AG08395 (cell line): ENCODE measurements at regions not wholly inside any gene's neighbourhood (a gene's known extent, or its start where the extent isn't known, plus 50 kb on each side); places are given as distances from the start of the nearest gene placed in this dataset.

Source experiments
- DNase-seq: peaks from one replicate; pipeline ENCODE4 v3.0.0; 2012; ENCODE audit warnings: mixed read lengths, low spot score

DNA sequence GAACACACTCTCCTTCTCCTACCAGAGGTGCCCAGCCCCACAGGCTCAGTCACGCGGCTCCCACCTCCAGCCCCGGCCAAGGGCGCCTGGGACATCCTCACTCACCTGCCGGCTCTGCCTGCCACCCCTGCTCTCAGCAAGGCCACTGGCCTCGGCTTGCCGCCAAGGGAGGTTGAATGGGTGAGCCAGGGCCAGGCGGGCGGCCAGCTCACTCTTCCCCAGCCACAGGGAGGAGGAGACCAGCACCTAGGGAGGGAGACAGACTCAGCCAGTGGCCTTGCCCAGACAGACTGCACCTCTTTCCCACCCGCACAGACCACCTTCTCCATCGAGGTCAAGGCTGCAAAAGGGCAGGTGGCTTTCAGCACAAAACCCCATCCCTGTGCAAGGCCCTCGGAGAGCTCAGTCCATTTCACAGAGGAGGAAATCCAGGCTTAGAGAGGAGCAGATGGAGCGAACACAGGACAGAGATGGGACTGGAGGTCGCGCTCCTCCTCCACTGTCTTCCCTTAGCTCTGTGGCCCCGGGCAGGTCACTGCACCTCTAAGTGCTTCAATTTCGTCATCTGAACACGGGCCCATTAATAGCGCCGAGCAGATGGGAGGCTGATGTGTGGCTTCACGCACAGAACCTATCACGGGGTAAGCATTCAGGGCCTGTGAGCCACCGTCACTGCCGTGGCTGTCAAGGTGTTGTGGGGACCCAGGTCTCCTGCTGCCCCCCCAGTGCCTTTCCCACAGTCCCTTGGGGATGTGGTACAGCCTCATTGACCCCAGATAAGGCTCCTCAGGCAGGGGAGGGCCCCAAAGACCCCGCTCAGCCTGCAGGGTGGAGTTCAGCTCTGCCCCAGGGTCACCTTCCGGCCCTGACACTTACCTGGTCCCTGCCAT is 56.1 kb downstream of the RMI2 start:
- DNase-seq, result no peak

DNA sequence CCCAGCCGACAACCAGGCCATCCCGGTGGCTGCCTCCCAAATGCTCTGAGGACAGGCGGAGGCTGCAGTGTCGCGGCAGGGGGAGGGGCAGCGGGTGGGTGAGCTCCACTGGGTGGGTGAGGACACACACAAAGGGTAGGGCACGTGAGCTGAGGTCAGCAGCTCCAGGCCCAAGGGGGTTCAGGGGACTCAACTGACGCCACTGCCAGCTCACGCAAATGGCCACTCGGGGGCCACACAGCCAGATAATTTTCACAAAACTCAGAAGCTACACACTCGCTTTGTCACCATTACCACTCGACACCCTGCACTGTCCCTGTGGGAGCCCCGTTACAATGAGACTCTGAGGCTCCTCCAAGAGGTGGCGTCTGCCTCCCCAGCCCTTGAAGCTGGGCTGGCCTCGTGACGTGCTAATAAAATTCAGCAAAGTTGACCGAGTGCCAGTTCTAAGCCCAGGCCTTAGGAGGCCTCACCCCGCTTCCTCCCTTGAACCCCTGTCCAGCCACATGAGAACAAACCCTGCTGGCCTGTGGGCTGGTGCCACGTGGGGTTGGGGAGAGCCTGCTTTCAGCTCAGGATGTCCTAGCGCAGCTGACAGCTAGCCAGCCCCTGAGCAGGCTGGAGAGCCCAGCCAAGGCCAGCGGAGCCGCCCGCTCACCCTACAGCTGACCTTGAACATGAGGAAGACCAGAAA is 56.9 kb downstream of the RMI2 start:
- DNase-seq, result no peak

DNA sequence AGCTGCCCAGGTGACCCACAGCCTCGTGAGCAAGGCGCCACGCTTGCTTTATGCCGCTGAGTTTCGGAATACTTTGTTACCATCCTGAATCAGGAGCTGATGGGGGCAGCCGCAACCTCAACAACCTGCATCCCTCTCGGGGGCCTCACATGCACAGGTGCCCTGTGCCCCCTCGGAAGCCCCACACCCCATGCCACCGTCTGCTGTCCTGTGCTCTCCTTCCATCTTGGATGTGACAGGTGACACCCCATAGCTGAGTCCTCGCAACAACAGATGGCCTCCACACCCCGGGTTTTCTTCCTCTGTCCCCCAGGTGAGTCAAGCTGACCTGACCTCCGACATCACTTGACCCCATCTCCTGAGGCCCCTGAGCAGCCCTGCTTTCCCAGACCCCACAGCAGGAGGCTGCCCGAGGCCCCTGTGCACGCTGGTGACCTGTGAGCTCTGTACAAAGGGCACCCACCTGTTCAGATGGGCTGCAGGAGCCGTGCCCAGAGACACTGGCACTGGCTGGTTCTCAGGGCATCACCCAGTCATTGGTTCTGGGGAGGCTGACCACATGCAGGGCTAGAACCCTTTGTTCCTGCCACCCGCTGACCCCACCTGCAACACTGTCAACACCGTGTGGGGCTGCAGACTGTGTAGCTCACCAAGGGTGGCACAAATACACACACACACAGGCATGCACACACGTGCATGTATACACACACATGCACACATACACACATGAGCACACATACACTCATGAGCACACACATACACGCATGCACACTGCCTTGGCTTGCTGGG is 57.7 kb downstream of the RMI2 start:
- no peak for DNase-seq

DNA sequence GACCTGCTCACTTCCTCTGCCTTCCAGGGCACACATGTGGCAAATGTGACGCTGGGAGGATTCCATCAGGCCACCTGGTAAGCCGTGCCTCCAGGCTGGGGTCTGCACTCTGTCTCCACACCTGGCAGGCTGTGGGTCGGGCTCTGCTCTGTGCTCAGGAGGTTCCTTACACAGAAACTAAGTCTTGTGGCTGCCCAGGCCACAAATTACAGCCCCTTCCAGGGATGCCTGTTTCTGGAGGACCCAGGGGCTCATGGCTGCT is 58.2 kb downstream of the RMI2 start:
- DNase-seq, result no peak

DNA sequence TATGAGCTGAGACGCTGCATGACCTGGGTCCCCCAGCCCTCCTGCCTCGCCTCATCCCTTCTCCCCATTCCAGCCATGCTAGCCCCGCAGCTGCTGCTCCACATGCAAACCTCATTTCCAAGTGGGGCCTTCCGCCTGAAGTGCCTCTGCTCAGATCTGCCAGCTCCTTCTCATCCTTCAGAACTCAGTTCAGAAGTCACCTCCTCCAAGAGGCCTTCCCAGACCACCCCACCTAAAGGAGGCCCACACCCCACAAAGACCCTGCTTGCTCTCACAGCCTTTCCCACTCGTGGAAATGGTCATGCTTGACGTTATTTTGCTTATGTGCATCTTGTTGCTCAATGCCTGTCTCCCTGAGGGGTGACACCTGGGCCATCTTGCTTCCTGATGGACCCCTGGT is 58.7 kb downstream of the RMI2 start:
- DNase-seq, result no peak

DNA sequence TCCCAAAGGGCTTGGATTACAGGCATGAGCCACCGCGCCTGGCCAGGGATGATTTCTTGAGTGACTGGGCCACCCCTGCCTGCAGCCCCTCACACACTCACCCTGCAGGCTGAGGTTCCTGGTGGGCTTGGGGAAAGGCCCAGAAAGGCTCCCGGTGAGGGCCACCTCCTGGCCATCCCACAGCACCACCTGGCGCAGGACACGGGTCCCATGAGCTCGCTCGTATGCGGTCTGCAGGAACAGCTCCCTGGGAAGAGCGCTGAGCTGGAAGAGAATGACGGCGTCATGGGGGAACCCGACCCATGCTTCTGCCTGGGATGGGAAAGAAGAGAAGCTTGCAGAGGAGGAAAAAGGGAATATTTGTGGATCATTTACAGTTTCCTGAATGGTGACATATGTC is 59.3 kb downstream of the RMI2 start:
- DNase-seq, result no peak

DNA sequence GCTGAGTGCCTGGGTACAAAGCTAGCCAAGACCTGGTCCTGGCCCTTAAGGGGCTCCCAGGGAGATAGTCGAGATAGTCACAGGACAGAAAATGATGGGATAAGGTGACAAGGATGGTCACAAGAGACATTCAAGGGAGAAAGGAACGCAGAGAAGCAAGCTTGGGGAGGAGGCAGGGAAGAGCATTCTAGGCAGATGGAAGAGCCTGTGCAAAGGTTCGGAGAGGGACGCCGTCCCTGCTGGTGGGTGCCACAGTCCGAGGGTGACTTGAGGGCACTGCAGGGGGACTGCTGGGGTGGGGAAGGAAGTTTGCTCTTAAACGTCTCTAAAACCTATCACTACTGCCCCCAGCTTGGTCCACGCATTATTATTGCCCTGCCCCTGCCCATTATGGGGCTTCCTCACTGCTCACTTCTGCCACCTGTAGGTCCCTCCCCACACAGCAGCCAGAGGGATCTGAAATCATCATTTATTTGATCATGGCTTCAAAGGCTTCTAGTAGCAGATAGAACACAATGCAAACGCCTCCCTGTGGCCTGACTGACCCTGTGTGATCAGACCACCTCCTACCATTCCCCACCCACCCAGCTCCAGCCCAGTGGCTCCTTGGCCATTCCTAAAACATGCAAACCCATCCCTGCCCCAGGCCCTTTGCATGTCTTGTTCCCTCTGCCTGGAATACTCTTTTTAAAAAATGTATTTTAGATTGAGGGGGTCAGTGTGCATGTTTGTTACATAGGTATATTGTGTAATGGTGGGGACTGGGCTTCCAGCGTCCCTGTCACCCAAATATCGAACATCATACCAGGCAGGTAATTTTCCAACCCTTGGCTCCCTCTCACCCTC is 60.3 kb downstream of the RMI2 start:
- DNase-seq, result peak; percentile 37

DNA sequence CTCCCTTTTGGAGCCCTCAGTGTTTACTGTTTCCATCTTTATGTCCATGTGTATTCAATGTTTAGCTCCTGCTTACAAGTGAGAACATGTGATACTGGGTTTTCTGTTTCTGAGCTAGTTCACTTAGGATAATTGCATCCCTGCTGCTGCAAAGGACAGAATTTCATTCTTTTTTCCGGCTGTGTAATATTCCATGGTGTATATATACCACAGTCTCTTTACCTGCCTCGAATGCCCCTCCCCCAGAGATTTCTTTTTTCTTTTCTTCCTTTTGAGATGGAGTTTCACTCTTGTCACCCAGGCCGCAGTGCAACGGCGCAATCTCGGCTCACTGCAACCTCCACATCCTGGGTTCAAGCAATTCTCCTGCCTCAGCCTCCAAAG is 60.9 kb downstream of the RMI2 start:
- no peak for DNase-seq

DNA sequence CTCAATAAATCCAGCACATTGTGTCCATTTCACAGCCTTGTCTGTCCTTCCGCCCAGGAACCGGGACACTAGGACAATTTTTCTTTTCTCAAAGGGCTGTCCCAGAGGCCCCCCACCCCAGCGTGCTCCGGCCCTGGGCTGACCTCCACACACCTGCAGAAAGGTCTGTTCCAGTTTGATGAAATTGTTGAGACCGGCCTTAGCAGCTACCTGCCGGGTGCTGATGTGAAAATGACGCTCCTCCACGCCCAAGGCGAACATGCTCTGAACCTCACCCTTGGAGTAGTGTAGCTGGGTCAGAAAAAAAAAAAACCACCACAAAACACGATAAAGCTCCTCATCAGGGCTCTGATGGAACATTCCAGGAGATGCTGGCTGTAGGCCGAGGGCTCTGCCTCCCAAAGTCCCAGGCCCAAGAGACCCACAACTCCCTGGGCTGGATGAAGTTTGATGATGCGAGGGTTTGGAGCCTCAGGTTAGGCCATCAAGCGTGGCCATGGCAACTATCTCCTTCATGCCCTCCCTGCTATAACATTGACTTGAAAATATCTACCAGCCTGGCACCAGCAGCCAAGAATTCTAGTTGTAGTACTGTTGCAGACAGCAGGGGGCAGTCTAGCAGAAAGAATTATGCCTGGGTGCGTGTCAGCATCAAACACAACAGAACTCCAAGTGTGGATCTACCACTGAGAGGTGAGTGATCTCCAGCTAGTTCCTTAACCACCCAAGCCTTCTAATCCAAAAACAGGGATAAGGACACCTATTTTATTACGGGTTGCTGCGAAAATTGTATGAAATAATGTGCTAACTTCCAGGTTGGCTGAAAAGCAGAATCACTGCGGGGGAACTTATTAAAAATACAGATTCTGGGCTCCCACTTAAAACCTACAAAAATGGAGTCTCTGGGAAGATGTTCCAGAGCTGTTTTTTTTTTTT is 62.1 kb downstream of the RMI2 start:
- DNase-seq, result peak; percentile 81

DNA sequence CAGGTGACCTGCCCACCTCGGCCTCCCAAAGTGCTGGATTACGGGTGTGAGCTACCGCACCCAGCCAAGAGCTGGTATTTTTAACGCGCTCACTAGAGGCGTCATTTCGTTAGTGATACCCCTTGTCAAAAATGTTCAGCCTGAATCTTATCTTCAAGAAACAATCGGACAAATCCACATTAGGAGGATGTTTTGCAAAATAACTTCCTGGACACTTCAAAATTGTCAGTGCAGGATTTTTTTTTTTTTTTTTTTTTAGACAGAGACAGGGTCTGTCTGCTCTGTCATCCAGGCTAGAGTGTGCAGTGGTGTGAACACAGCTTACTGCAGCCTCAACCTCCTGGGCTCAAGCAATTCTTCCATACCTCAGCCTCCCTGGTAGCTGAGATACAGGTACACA is 63.0 kb downstream of the RMI2 start:
- no peak for DNase-seq

DNA sequence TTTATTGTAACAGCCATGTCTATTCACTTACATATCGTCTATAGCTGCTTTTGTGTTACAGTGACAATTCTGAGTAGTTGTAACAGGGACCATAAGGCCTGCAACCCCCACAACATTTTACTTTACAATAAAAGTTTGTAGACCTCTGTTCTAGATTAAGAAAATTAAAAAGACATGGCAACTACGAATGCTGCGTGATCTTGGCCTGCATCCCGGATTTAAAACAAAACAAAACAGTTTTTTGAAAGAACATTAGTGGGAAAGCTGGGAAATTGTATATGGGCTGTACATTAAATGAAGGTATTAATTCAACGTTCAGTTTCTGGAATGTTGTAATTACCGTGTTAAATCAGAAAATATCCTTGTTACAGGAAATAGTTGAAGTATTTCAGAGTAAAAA is 64.1 kb downstream of the RMI2 start:
- no peak for DNase-seq

DNA sequence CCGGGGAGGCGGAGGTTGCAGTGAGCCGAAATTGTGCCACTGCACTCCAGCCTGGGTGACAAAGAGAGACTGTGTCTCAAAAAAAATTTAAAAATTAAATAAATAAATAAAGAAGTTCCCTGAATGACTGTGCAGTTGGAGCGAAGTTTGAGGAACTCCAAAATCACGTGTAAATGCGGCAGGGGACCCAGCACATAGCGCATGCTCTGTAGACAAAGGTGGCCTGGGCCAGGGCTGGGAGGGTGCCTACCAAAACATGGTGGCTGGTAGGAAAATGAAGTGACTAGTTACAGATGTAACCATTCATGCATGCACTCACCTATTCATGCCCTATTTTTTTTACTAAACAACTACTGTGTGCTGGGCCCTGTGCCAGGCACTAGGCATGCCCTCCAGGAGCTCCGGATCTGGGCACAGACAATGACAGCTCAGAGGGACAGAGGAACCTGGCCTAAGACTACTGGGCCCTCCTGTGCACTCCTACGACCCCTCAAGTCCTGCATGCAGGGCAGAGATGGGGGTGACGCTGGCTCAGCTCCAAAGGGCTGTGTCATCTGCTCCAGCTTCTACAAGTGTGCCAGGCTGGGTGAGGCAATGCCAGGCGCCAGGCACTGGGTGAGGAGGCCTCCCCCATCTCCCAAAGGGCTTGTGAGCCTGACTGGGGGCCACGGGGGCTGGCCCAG is 65.3 kb downstream of the RMI2 start:
- peak; percentile 40 for DNase-seq

DNA sequence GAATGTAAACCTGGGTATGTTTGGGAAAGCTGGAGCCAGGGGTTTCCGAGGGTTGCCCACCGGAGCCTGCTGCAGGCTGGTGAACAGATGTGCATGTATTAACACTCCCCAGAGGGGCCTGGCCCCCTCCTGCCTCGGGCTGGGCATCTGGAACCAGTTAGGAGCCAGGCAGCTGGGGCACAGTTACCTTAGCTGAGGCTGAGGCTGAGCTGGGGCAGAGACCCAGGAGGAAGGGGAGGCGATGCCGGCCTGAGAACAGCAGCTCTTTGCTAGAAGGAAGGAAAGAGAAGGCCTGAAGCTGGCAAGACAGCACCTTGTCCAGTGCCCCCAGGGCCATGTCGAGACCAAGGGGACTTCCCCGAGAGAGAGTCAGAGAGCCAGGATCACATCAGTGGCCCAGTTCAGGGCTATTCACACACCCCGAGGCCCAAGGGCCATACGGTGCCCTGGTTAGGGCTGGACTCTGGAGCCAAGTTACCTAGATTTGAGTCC is 65.8 kb downstream of the RMI2 start:
- DNase-seq, result no peak

DNA sequence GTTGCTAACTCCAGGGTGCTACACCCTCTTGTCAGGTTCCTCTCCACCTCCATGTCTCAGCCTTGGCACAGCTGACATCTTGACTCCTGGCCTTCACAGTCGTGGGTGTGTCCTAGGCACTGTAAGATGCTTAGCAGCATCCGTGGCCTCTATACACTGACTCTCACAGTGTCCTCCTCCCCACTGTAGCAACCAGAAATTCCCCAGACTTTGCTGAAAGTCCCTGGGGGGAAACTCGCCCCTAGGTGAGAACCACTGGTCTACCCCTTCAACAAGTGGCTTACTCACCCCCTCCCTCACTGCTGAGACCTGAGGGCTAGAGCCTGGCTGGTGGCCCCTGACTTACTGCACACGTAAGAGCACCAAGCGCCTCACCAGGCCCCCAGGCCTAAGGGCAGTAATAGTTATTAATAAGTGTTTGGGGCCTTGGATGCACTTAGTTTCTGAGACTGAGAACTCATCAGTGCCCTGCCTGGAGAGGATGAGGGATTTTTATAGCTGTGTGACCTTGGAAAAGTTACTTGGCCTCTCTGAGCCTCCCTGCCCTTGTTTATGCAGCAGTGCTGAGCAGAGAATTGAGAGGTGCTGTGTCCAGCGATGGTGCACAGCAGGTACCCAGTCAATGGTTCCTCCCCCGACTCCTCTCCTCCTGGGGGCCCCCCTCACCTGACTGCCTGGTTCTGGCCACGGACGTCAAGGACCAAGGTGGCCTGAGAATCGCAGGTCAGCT is 67.1 kb downstream of the RMI2 start:
- DNase-seq, result no peak

DNA sequence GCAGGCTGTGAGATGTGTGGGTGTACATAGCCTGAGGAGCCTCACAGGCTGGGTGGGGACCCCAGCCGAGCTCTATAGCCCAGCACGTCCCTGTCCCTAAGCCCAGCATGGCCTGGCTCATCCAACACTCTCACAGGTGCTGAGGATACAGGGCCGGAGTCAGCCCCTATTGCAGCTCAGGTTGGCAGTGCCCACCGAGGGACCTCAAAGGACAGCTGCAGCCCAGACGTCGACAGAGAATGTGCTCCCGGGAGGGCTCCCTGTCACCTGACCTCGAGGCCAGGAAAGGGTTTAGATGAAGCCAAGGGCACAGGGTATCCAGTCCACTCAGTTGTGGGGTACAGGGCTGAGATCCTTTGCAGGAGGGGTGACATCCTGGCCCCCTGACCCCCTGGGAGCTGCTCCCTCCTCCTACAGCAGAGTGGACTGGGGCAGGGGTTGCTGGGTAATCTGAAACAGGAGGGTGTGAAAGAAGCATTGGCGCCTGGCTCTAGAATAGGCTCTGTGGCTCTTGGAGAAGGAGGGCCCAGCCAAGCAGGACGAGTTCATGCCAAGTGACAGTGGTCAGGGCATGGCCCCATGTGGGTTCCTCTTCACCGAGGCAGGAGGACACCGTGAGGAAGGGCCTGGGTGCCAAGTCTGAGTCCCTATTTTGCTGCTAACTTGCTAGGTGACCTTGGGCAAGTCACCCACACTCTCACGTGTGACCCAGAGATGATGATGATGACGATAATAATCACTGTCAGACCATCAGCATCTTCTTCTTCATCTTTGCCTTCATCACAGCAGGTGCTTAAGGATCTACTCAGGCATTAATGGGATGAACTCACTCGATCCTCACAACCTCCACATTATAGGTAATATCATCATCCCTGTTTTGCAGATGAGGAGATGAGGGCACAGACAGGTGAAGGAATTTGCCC is 68.0 kb downstream of the RMI2 start:
- no peak for DNase-seq

DNA sequence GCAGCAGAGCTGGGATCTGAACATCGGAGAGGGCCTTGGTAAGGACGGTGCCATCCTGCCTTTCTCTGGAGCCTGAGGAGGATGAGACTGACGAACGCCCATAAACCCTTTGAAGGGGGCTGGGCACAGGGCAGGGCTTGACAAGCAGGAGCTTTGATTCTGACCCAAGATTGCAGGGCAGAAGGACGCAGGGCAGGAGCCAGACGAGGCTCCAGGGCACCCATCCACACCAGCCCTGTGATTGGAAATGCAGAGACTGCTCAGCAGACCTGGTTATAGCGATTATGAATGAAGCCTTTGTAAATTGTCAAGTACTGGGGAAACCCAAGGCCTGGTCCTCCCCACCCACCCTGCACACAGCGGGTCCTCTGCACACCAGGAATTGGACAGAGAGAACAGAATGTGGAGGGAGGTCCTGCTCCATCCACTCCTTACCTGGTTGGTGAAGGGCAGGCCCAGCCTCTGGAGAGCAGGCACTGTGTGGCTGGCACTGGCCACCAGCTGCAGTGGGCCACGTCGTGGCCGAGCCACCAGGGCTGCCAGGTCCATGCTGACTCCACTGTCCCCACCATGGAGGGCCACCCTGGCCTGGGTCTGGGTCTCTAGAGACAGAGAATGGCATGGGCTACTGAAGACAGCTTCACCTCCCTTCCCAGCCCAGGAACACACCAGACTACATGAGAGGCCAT is 68.8 kb downstream of the RMI2 start:
- DNase-seq, result no peak

DNA sequence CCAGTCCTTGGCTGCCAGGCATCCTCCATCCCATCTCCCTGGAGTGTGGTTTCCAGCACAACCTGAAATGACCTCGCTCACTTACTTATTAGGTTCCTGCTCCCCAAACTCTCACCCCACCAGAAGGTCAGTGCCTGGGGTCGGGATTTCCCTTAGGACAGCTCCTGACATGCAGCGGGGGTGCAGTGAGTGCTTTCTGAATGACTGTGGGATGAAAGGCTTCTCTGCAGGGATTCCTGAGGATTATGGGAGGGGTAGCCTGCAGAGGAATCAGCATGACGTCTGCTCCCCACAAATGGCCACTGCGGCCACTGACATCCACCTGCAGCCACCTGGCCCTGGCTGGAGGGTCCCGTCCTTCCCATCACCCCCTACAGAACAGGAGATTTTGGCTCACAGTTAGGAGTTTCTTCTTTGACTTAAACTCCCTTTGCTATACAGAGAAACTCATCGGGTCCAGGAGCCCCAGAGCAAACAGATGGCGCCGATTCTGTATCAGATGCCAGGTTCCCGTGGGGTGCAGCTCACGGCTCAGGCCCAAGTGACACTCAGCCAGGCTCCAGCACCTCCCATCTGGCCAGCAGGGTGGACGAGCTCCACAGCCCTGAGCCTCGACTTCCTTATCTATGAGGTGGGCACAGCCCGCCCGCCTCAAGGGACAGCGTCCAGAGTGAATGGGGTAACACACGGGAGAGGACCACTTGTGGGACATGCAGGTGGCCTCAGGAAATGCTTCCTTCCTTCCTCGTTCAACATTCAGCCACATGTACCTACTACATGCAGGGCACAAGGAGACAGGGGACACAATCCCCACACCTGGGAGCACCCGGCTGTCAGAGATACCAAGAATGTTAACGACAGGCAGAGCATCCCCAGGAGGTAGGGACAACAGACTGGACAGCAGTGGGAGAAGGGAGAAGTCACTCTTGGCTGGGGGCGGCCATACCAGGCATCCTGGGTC is 69.8 kb downstream of the RMI2 start:
- no peak for DNase-seq
